SJSA1 (cell line): ENCODE measurements at regions not wholly inside any gene's neighbourhood (a gene's known extent, or its start where the extent isn't known, plus 50 kb on each side); places are given as distances from the start of the nearest gene placed in this dataset.
"Not testable (repeated sequence)": the region's sequence is repeated elsewhere in the genome, so short reads cannot be mapped to it uniquely, and the experiment has no call there.

Source experiments
- DNase-seq, 2 experiments: peaks; one replicate each; pipeline ENCODE4 v3.0.0-alpha.2; 2015 to 2020; ENCODE audit warnings: low spot score in 2 of 2, low read depth in 1 of 2
- H3K27ac ChIP-seq: fragments of 250-450 bp; sonication (Bioruptor Pico); 2 replicates; pipeline ENCODE4 v1.5.1; 2020; ENCODE audit warnings: mild to moderate bottlenecking, moderate library complexity
- H3K27me3 ChIP-seq: fragments of 250-450 bp; sonication (Bioruptor Pico); replicated peaks from 2 replicates; pipeline ENCODE4 v1.5.1; 2020; ENCODE audit warnings: mild to moderate bottlenecking, moderate library complexity
- H3K36me3 ChIP-seq: fragments of 250-450 bp; sonication (Bioruptor Pico); 2 replicates; pipeline ENCODE4 v1.5.1; 2020; ENCODE audit warnings: mild to moderate bottlenecking
- H3K4me1 ChIP-seq: fragments of 250-450 bp; sonication (Bioruptor Pico); replicated peaks from 2 replicates; pipeline ENCODE4 v1.6.1; 2021; ENCODE audit warnings: mild to moderate bottlenecking
- H3K4me3 ChIP-seq: fragments of 250-450 bp; sonication (Bioruptor Pico); 2 replicates; pipeline ENCODE4 v1.5.1; 2020; ENCODE audit warnings: mild to moderate bottlenecking
- H3K9me3 ChIP-seq: fragments of 250-450 bp; sonication (Bioruptor Pico); replicated peaks from 2 replicates; pipeline ENCODE4 v1.5.1; 2020; ENCODE audit warnings: mild to moderate bottlenecking

DNA sequence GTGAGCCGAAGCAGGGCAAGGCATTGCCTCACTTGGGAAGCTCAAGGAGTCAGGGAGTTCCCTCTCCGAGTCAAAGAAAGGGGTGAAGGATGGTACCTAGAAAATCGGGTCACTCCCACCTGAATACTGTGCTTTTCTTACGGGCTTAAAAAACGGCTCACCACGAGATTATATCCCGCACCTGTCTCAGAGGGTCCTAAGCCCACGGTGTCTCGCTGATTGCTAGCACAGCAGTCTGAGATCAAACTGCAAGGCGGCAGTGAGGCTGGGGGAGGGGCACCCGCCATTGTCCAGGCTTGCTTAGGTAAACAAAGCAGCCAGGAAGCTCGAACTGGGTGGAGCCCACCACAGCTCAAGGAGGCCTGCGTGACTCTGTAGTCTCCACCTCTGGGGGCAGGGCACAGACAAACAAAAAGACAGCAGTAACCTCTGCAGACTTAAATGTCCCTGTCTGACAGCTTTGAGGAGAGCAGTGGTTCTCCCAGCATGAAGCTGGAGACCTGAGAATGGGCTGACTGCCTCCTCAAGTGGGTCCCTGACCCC is 254.7 kb downstream of the FOXD4L6 start:
- H3K4me1 ChIP-seq, H3K27ac ChIP-seq, H3K36me3 ChIP-seq, H3K4me3 ChIP-seq, H3K27me3 ChIP-seq, H3K9me3 ChIP-seq: not testable (repeated sequence)
- peak in 1 of 2 experiments; percentile 39 for DNase-seq

DNA sequence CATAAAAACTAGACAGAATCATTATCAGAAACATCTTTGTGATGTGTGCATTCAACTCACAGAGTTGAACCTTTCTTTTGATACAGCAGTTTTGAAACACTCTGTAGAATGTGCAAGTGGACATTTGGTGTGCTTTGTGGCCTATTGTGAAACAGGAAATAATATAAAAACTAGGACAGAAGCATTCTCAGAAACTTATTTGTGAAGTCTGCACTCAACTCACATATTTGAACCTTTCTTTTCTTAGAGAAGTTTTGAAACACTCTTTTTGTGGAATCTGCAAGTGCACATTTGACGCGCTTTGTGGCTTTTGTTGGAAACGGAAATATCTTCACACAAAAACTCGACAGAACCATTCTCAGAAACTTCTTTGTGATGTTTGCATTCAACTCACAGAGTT is 260.0 kb downstream of the FOXD4L6 start:
- DNase-seq, H3K9me3 ChIP-seq, H3K36me3 ChIP-seq, H3K4me3 ChIP-seq, H3K27me3 ChIP-seq, H3K4me1 ChIP-seq, H3K27ac ChIP-seq: not testable (repeated sequence)
